GM12891 (cell line): ENCODE measurements at regions not wholly inside any gene's neighbourhood (a gene's known extent, or its start where the extent isn't known, plus 50 kb on each side); places are given as distances from the start of the nearest gene placed in this dataset.
"Not testable (repeated sequence)": the region's sequence is repeated elsewhere in the genome, so short reads cannot be mapped to it uniquely, and the experiment has no call there.

ENCODE experiments used
- POLR2A ChIP-seq: IDR thresholded peaks from 2 replicates; pipeline ENCODE4 v1.6.1; 2011; ENCODE audit warnings: low read depth, low read length, control low read depth
- POLR2AphosphoS5 ChIP-seq: IDR thresholded peaks from 2 replicates; pipeline ENCODE4 v1.6.1; 2011; ENCODE audit warnings: low read depth, low read length, control low read depth
- SPI1 ChIP-seq: IDR thresholded peaks from 2 replicates; pipeline ENCODE4 v1.6.1; 2011; ENCODE audit warnings: low read depth, low read length, control low read depth
- TAF1 ChIP-seq: IDR thresholded peaks from 2 replicates; pipeline ENCODE4 v1.6.1; 2011; ENCODE audit warnings: low read depth, low read length, control low read depth

- not testable (repeated sequence) for TF ChIP-seq POLR2AphosphoS5, POLR2A, TAF1, SPI1
These were observed 151.6 kb upstream of the CHL1 start for GRCh38 chr3:44941-45340.
